Progenitor cell of endocrine pancreas (in vitro differentiated cells): ENCODE measurements at regions not wholly inside any gene's neighbourhood (a gene's known extent, or its start where the extent isn't known, plus 50 kb on each side); places are given as distances from the start of the nearest gene placed in this dataset.

Experiments
- DNase-seq: peaks from one replicate; pipeline ENCODE4 v3.0.0; 2021; ENCODE audit warnings: low spot score; ENCODE audit not compliant: unreplicated experiment
- H3K27ac Mint-ChIP-seq: 2 replicates; pipeline ENCODE4 v1.8.0; 2021; ENCODE audit warnings: mild to moderate bottlenecking, moderate library complexity, mixed read lengths
- H3K27me3 Mint-ChIP-seq: 2 replicates; pipeline ENCODE4 v1.8.0; 2021; ENCODE audit warnings: mixed read lengths
- H3K36me3 Mint-ChIP-seq: 2 replicates; pipeline ENCODE4 v1.8.0; 2022; ENCODE audit warnings: mixed read lengths; ENCODE audit not compliant: insufficient read depth
- H3K4me1 Mint-ChIP-seq: 2 replicates; pipeline ENCODE4 v1.8.0; 2021; ENCODE audit warnings: low read depth, mixed read lengths
- H3K4me3 Mint-ChIP-seq: 2 replicates; pipeline ENCODE4 v1.8.0; 2021; ENCODE audit warnings: low read depth, mild to moderate bottlenecking, moderate library complexity, mixed read lengths
- H3K9me3 Mint-ChIP-seq: 2 replicates; pipeline ENCODE4 v1.8.0; 2021; ENCODE audit warnings: low read depth, mixed read lengths
- CTCF ChIP-seq: fragments of 200-600 bp; sonication (generic); IDR thresholded peaks from one replicate; pipeline ENCODE4 v1.5.0; 2021; ENCODE audit warnings: antibody characterized with exemption, mild to moderate bottlenecking; ENCODE audit not compliant: unreplicated experiment

GRCh38 chr3:21909096-21909495 lies 158.1 kb upstream of the ZNF385D start:
- Mint-ChIP-seq H3K27ac (no peak overlapping the region), H3K9me3 (no peaks in the 10 kb centered on the region), H3K4me3 (no peak overlapping the region), H3K4me1 (no peaks in the 10 kb centered on the region), H3K27me3 (no peaks in the 10 kb centered on the region), H3K36me3 (no peaks in the 10 kb centered on the region)
- TF ChIP-seq CTCF = no peak
- no peak for DNase-seq

DNA sequence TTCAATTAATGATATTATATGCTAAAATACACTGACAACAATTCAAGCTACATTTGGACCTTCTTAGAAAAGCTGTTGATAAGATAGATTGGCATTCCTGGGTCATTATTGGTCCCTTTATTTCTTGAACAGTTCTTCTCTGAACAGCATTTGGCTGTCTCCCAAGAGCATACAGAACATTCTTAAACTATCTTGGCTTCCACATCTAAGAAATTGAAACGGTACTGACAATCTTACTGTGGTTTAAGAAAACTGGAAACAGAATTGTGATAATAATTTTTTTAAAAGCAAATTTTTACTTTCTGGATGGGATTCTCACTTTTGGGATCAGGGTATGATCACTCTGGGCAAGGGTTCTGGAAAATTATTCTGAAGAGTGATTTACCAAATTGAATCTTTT lies 161.7 kb upstream of the ZNF385D start:
- H3K27me3 Mint-ChIP-seq = no peaks in the 10 kb centered on the region
- H3K9me3 Mint-ChIP-seq = no peaks in the 10 kb centered on the region
- H3K4me1 Mint-ChIP-seq = no peaks in the 10 kb centered on the region
- no peak overlapping the region for H3K27ac Mint-ChIP-seq
- no peaks in the 10 kb centered on the region for H3K36me3 Mint-ChIP-seq
- no peak for TF ChIP-seq CTCF
- H3K4me3 Mint-ChIP-seq = no peak overlapping the region
- no peak for DNase-seq

DNA sequence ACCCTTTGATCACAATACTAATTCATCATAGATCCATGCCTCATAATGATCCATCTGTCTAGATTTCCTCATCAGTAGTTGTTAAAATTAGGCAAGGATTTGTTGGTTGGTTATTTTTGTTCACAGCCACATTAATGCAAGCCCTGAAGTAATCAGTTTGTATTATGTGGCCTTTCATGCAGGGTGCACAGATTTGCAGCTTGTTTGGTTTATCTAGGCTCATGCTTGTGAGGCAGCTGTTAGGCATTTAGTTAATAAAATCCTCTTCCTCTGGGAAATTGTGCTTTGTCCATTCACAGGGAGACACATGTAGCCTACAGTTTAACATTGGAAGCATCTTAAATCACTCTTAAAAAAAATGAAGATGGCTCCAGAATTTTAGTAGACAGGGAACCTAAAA lies 162.8 kb upstream of the ZNF385D start:
- H3K36me3 Mint-ChIP-seq = no peaks in the 10 kb centered on the region
- H3K4me1 Mint-ChIP-seq = no peaks in the 10 kb centered on the region
- no peak overlapping the region for H3K4me3 Mint-ChIP-seq
- no peak for TF ChIP-seq CTCF
- H3K27ac Mint-ChIP-seq = no peak overlapping the region
- no peaks in the 10 kb centered on the region for H3K27me3 Mint-ChIP-seq
- no peak for DNase-seq
- H3K9me3 Mint-ChIP-seq = no peaks in the 10 kb centered on the region

DNA sequence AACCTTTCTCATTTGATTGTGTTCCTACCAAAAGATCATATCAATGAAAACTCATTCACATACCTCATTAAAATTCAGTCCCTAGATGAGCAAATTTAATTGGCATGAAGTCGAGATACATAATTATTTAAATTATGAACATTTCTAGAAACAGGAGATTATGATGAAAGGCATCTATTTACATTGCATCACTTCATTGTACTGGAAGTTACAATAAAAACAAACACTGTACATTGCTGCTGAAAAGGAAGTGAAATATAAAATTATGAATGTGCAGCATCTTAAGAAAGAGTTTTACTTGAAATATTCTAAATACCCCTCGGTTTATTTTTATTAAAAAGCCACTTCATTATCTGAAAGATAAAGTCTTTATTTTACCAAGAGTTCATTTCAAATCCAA lies 163.4 kb upstream of the ZNF385D start:
- Mint-ChIP-seq H3K27ac (no peak overlapping the region), H3K9me3 (no peaks in the 10 kb centered on the region), H3K4me1 (no peaks in the 10 kb centered on the region), H3K36me3 (no peaks in the 10 kb centered on the region), H3K4me3 (no peak overlapping the region), H3K27me3 (no peaks in the 10 kb centered on the region)
- no peak for DNase-seq
- no peak for TF ChIP-seq CTCF

DNA sequence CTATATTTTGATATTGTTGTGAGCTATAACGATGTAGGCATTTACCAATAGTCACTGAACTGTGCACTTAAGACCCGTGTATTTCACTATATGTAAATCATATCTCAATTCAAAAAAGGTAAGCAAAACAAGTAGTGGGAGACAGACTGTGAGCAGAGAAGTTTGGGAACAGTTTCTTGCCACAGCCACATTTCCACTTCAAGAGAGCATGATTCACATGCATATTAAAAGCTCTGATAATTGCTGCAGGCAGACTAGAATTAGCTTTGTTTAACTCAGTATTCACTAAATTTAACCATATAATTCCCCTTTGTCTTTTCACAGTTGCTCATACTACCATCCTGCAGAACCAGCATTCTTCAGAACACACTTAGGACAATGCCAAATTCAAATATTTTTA lies 168.4 kb upstream of the ZNF385D start:
- TF ChIP-seq CTCF = no peak
- Mint-ChIP-seq H3K4me3 (no peak overlapping the region), H3K27me3 (no peaks in the 10 kb centered on the region), H3K36me3 (no peaks in the 10 kb centered on the region), H3K4me1 (no peaks in the 10 kb centered on the region), H3K27ac (no peak overlapping the region), H3K9me3 (peaks cover 7% of the 10 kb centered on the region)
- no peak for DNase-seq
